GM21717 (cell line): ENCODE measurements at regions not wholly inside any gene's neighbourhood (a gene's known extent, or its start where the extent isn't known, plus 50 kb on each side); places are given as distances from the start of the nearest gene placed in this dataset.

ENCODE experiments used
- ATAC-seq: cut with Tn5 transposase; IDR thresholded peaks from one replicate; pipeline ENCODE4 v1.9.1; 2021; ENCODE audit warnings: mild to moderate bottlenecking, moderate library complexity; ENCODE audit not compliant: unreplicated experiment

- ATAC-seq: no peak
Observed at GRCh38 chr5:82620957-82621600, 342.9 kb upstream of the RPS23 start.

- no peak for ATAC-seq
Observed at GRCh38 chr5:82619097-82619496, 340.9 kb upstream of the RPS23 start.

GRCh38 chr5:82614706-82615105, 336.6 kb upstream of the RPS23 start:
- ATAC-seq: no peak

GRCh38 chr5:82613891-82614290, 335.7 kb upstream of the RPS23 start:
- no peak for ATAC-seq

- ATAC-seq: no peak
Observed at GRCh38 chr5:82610686-82611085, 332.5 kb upstream of the RPS23 start.

- ATAC-seq: no peak
Observed at GRCh38 chr5:82605441-82605973, 327.4 kb upstream of the RPS23 start.

- ATAC-seq: no peak
Observed at GRCh38 chr5:82603033-82603987, 325.2 kb upstream of the RPS23 start.

- no peak for ATAC-seq
Observed at GRCh38 chr5:82601861-82602260, 323.7 kb upstream of the RPS23 start.

GRCh38 chr5:82601077-82601476, 322.9 kb upstream of the RPS23 start:
- ATAC-seq: no peak

GRCh38 chr5:82599692-82600091, 321.5 kb upstream of the RPS23 start:
- ATAC-seq: no peak

- ATAC-seq: no peak
Observed at GRCh38 chr5:82599030-82599429, 320.9 kb upstream of the RPS23 start.

GRCh38 chr5:82597437-82597836, 319.3 kb upstream of the RPS23 start:
- ATAC-seq: no peak

- no peak for ATAC-seq
Observed at GRCh38 chr5:82596451-82596850, 318.3 kb upstream of the RPS23 start.

- no peak for ATAC-seq
Observed at GRCh38 chr5:82595113-82595512, 317.0 kb upstream of the RPS23 start.

- ATAC-seq: no peak
Observed at GRCh38 chr5:82594097-82594496, 315.9 kb upstream of the RPS23 start.

- no peak for ATAC-seq
Observed at GRCh38 chr5:82593481-82593880, 315.3 kb upstream of the RPS23 start.

- ATAC-seq: no peak
Observed at GRCh38 chr5:82591021-82591515, 312.9 kb upstream of the RPS23 start.

- no peak for ATAC-seq
Observed at GRCh38 chr5:82590112-82590511, 312.0 kb upstream of the RPS23 start.

- no peak for ATAC-seq
Observed at GRCh38 chr5:82586661-82587310, 308.6 kb upstream of the RPS23 start.

- no peak for ATAC-seq
Observed at GRCh38 chr5:82586181-82586580, 308.0 kb upstream of the RPS23 start.

- no peak for ATAC-seq
Observed at GRCh38 chr5:82584631-82585030, 306.5 kb upstream of the RPS23 start.
